H1 (cell line): ENCODE measurements at regions not wholly inside any gene's neighbourhood (a gene's known extent, or its start where the extent isn't known, plus 50 kb on each side); places are given as distances from the start of the nearest gene placed in this dataset.

Experiments used
- CTCF ChIA-PET: fragments of 300-600 bp; sonication (Branson Sonifier 250); formaldehyde crosslinking; loops from one replicate; lab custom pipeline; 2021; ENCODE audit not compliant: partially characterized antibody; lab: Charles Lee
- POLR2A ChIA-PET: fragments of 300-600 bp; sonication (Branson Sonifier 250); formaldehyde crosslinking; loops from one replicate; lab custom pipeline; 2021; ENCODE audit warnings: inconsistent platforms; ENCODE audit not compliant: partially characterized antibody; lab: Charles Lee
- DNase-seq, 2 experiments: peaks; one replicate each; pipeline versions ENCODE4 v3.0.0 to v3.0.0-alpha.2; 2010 to 2022; ENCODE audit warnings: low spot score in 2 of 2, low read depth in 1 of 2, mixed read lengths in 1 of 2
- FAIRE-seq: peaks from 2 replicates; lab custom pipeline; 2011; peaks lifted over from hg19 to GRCh38; lab: Jason Lieb, UNC
- H2AFZ ChIP-seq: 2 replicates; pipeline ENCODE4 v1.8.1; 2012; ENCODE audit warnings: low read length, inconsistent platforms
- H2AK5ac ChIP-seq: 2 replicates; pipeline ENCODE4 v1.6.1; 2013; ENCODE audit warnings: low read depth, low read length
- H2BK120ac ChIP-seq: replicated peaks from 2 replicates; pipeline ENCODE3; 2013; ENCODE audit warnings: low read depth, low read length, inconsistent platforms
- H2BK12ac ChIP-seq: 2 replicates; pipeline ENCODE4 v1.6.1; 2013; ENCODE audit warnings: low read depth, low read length
- H2BK15ac ChIP-seq: 2 replicates; pipeline ENCODE4 v1.6.1; 2013; ENCODE audit warnings: low read length
- H2BK20ac ChIP-seq: 2 replicates; pipeline ENCODE4 v1.6.1; 2013; ENCODE audit warnings: low read length
- H2BK5ac ChIP-seq: 2 replicates; pipeline ENCODE4 v1.6.1; 2013; ENCODE audit warnings: low read depth, low read length
- H3K14ac ChIP-seq: 2 replicates; pipeline ENCODE4 v1.6.1; 2013; ENCODE audit warnings: inconsistent platforms; ENCODE audit not compliant: insufficient read length
- H3K18ac ChIP-seq: 2 replicates; pipeline ENCODE4 v1.6.1; 2013; ENCODE audit warnings: low read length; ENCODE audit errors: extremely low read depth
- H3K23ac ChIP-seq: 2 replicates; pipeline ENCODE4 v1.6.1; 2013; ENCODE audit warnings: inconsistent platforms; ENCODE audit not compliant: insufficient read length
- H3K23me2 ChIP-seq: 2 replicates; pipeline ENCODE4 v1.6.1; 2013; ENCODE audit warnings: low read depth, low read length
- H3K27ac ChIP-seq: 2 replicates; pipeline ENCODE4 v1.6.1; 2011; ENCODE audit warnings: low read depth, low read length, inconsistent platforms
- H3K27me3 ChIP-seq, 4 experiments: replicated peaks in 1 of 4; 1 replicate in 1 of 4; 2 replicates in 3 of 4; pipeline versions ENCODE4 v1.6.1 to v1.8.1; 2011 to 2013; ENCODE audit warnings: low read length in 3 of 4, mild to moderate bottlenecking in 3 of 4, inconsistent platforms in 2 of 4, mixed read lengths in 2 of 4, moderate library complexity in 1 of 4; ENCODE audit not compliant: control insufficient read depth in 3 of 4, insufficient read depth in 3 of 4; ENCODE audit errors: extremely low read depth in 1 of 4
- H3K36me3 ChIP-seq, 4 experiments: 2 replicates each; pipeline versions ENCODE4 v1.6.1 to v1.8.1; 2011 to 2013; ENCODE audit warnings: mild to moderate bottlenecking in 4 of 4, low read length in 3 of 4, moderate library complexity in 2 of 4, control low read depth in 1 of 4, inconsistent platforms in 1 of 4; ENCODE audit not compliant: insufficient read depth in 4 of 4, control insufficient read depth in 2 of 4
- H3K4ac ChIP-seq: replicated peaks from 2 replicates; pipeline ENCODE3; 2013; ENCODE audit warnings: low read length, low read depth, mixed read lengths, inconsistent platforms; ENCODE audit not compliant: insufficient read length
- H3K4me1 ChIP-seq, 4 experiments: replicated peaks in 1 of 4; 1 replicate in 1 of 4; 2 replicates in 3 of 4; pipeline versions ENCODE4 v1.6.1 to v1.8.1; 2011 to 2013; ENCODE audit warnings: low read length in 3 of 4, inconsistent platforms in 2 of 4, mixed read lengths in 1 of 4; ENCODE audit not compliant: insufficient read depth in 4 of 4, control insufficient read depth in 3 of 4
- H3K4me2 ChIP-seq, 2 experiments: 2 replicates each; pipeline versions ENCODE4 v1.6.1 to v1.8.1; 2011 to 2013; ENCODE audit warnings: low read depth in 2 of 2, low read length in 2 of 2, control low read depth in 1 of 2, inconsistent platforms in 1 of 2, mild to moderate bottlenecking in 1 of 2; ENCODE audit not compliant: insufficient read depth in 1 of 2
- H3K4me3 ChIP-seq, 4 experiments: fragments of 200-600, 300-600 bp in 1 of 4; sonication (generic), shearing (Covaris generic), sonication (Bioruptor Twin) in 1 of 4; 2 replicates each; pipeline versions ENCODE4 v1.5.1 to v1.8.1; 2011 to 2016; ENCODE audit warnings: low read length in 4 of 4, low read depth in 3 of 4, control low read depth in 2 of 4, inconsistent platforms in 2 of 4, mild to moderate bottlenecking in 2 of 4, mixed read lengths in 1 of 4, moderate library complexity in 1 of 4; ENCODE audit not compliant: insufficient read depth in 2 of 4; ENCODE audit errors: extremely low read depth in 1 of 4
- H3K56ac ChIP-seq: replicated peaks from 2 replicates; pipeline ENCODE3; 2013; ENCODE audit warnings: low read depth, mild to moderate bottlenecking, mixed read lengths, low read length, inconsistent platforms; ENCODE audit not compliant: insufficient read length
- H3K79me1 ChIP-seq: 2 replicates; pipeline ENCODE4 v1.6.1; 2013; ENCODE audit warnings: low read depth, low read length, control low read depth
- H3K79me2 ChIP-seq, 2 experiments: 2 replicates each; pipeline versions ENCODE4 v1.6.1 to v1.8.1; 2012 to 2013; ENCODE audit warnings: low read length in 2 of 2, mild to moderate bottlenecking in 2 of 2, inconsistent platforms in 1 of 2; ENCODE audit not compliant: insufficient read depth in 2 of 2, control insufficient read depth in 1 of 2
- H3K9ac ChIP-seq, 4 experiments: replicated peaks in 1 of 4; 1 replicate in 1 of 4; 2 replicates in 3 of 4; pipeline versions ENCODE4 v1.6.1 to v1.8.1; 2011 to 2013; ENCODE audit warnings: low read depth in 3 of 4, low read length in 3 of 4, control low read depth in 2 of 4, mild to moderate bottlenecking in 2 of 4, moderate library complexity in 2 of 4, inconsistent platforms in 1 of 4; ENCODE audit errors: extremely low read depth in 1 of 4
- H3K9me3 ChIP-seq, 2 experiments: 2 replicates each; pipeline versions ENCODE4 v1.6.1 to v1.8.1; 2012 to 2013; ENCODE audit warnings: mild to moderate bottlenecking in 2 of 2, moderate library complexity in 2 of 2, control low read depth in 1 of 2, inconsistent platforms in 1 of 2, low read depth in 1 of 2, low read length in 1 of 2, mixed read lengths in 1 of 2; ENCODE audit not compliant: insufficient read depth in 2 of 2
- H4K20me1 ChIP-seq, 2 experiments: replicated peaks in 1 of 2; 2 replicates each; pipeline versions ENCODE3 to v1.8.1; 2011 to 2013; ENCODE audit warnings: inconsistent platforms in 2 of 2, low read length in 2 of 2, mild to moderate bottlenecking in 1 of 2; ENCODE audit not compliant: insufficient read depth in 2 of 2, control insufficient read depth in 1 of 2
- H4K5ac ChIP-seq: 2 replicates; pipeline ENCODE4 v1.6.1; 2013; ENCODE audit warnings: low read length, low read depth, mixed read lengths, inconsistent platforms; ENCODE audit not compliant: insufficient read length
- H4K8ac ChIP-seq: 2 replicates; pipeline ENCODE4 v1.8.0; 2013; ENCODE audit warnings: mild to moderate bottlenecking, moderate library complexity, low read length, inconsistent platforms; ENCODE audit not compliant: insufficient read depth; ENCODE audit errors: extremely low read depth
- H4K91ac ChIP-seq: replicated peaks from 2 replicates; pipeline ENCODE3; 2013; ENCODE audit warnings: low read length, mixed read lengths, inconsistent platforms; ENCODE audit not compliant: insufficient read length
- CTCF ChIP-seq, 3 experiments: IDR thresholded peaks; 1 replicate in 2 of 3; 2 replicates in 1 of 3; pipeline versions ENCODE4 v1.5.1 to v1.6.1; 2011; ENCODE audit warnings: low read length in 3 of 3, mild to moderate bottlenecking in 3 of 3, inconsistent platforms in 2 of 3, low read depth in 1 of 3, moderate library complexity in 1 of 3; ENCODE audit not compliant: insufficient read depth in 1 of 3; ENCODE audit errors: control extremely low read depth in 1 of 3
- HDAC2 ChIP-seq, 2 experiments: fragments of 300-600 bp in 1 of 2; sonication (generic) in 1 of 2; IDR thresholded peaks; 2 replicates each; pipeline ENCODE4 v1.6.1; 2011 to 2012; ENCODE audit warnings: low read depth in 2 of 2, low read length in 2 of 2, mild to moderate bottlenecking in 2 of 2, moderate library complexity in 2 of 2, borderline replicate concordance in 1 of 2, inconsistent platforms in 1 of 2
- USF2 ChIP-seq: IDR thresholded peaks from 2 replicates; pipeline ENCODE4 v1.6.1; 2011; ENCODE audit warnings: low read length, improper control_type of control experiment
- WGBS, 2 experiments: shearing (Covaris generic) in 1 of 2; methylation state at CpG; one replicate each; pipeline versions ENCODE4 v1.1.6 to v1.1.7; 2013 to 2015; ENCODE audit warnings: low lambda C conversion rate in 2 of 2, mixed read lengths in 2 of 2, inconsistent platforms in 1 of 2, low coverage in 1 of 2, missing lambda C conversion rate in 1 of 2; ENCODE audit not compliant: insufficient replicate concordance in 2 of 2, insufficient coverage in 1 of 2, insufficient read length in 1 of 2; ENCODE audit errors: extremely low coverage in 1 of 2, missing lambda C conversion rate in 1 of 2; 5-methylcytosine and 5-hydroxymethylcytosine counted together

- no peak for FAIRE-seq
- Histone ChIP-seq H2BK120ac (no peak overlapping the region), H3K27ac (no peak overlapping the region), H2AFZ (no peak overlapping the region), H3K9me3 (no peaks in the 10 kb centered on the region), H4K5ac (no peak overlapping the region), H2BK5ac (no peak overlapping the region), H2BK15ac (no peak overlapping the region), H3K4me1 (no peaks in the 10 kb centered on the region)
- 81% methylated on average over 1 of the region's 1 CpG; no CpG with 5 or more reads in 1 of the 2 experiments for WGBS, 2 experiments
- TF ChIP-seq HDAC2 (IDR thresholded peaks at IDR 0.05; ENCODE audit: borderline replicate concordance in 1 of 2, low read depth in 2 of 2, low read length in 2 of 2) (no peak), CTCF (IDR thresholded peaks at IDR 0.05; ENCODE audit: control extremely low read depth in 1 of 3, insufficient read depth in 1 of 3, low read depth in 1 of 3, low read length in 3 of 3) (no peak), USF2 (no peak)
- TF ChIP-seq, all 59 proteins: peak for 0
- H3K79me2 ChIP-seq: no peaks in the 10 kb centered on the region
- H3K4me2 ChIP-seq: no peak overlapping the region
- ChIA-PET CTCF (interaction anchor here (1.7 to 1.9 kb wide), 2 partner anchors 8 to 163 kb away, joined by 5 to 7 read pairs; no protein-coding TSS in a partner anchor), POLR2A (no interaction called here)
- H3K4ac ChIP-seq: no peak overlapping the region
- H3K9ac ChIP-seq: no peak overlapping the region
- H2BK12ac ChIP-seq: no peak overlapping the region
- H3K4me3 ChIP-seq: no peak overlapping the region
- H3K27me3 ChIP-seq: no peaks in the 10 kb centered on the region
- H3K14ac ChIP-seq: no peak overlapping the region
- H3K36me3 ChIP-seq: no peaks in the 10 kb centered on the region
- no peak overlapping the region for H2AK5ac ChIP-seq
- no peaks in the 10 kb centered on the region for H3K79me1 ChIP-seq
- no peak overlapping the region for H3K56ac ChIP-seq
- H4K20me1 ChIP-seq: no peaks in the 10 kb centered on the region
- H3K23ac ChIP-seq: no peak overlapping the region
- H4K8ac ChIP-seq: no peak overlapping the region
- no peak overlapping the region for H4K91ac ChIP-seq
- no peaks in the 10 kb centered on the region; the same call in 1 of the 2 replicates for H3K23me2 ChIP-seq
- no peak overlapping the region for H3K18ac ChIP-seq
- H2BK20ac ChIP-seq: no peak overlapping the region
- no peak for DNase-seq
These were observed 93.3 kb upstream of the NT5C1B start for GRCh38 chr2:18682681-18683080.
